ENCODE measurements at regions not wholly inside any gene's neighbourhood (a gene's known extent, or its start where the extent isn't known, plus 50 kb on each side); places are given as distances from the start of the nearest gene placed in this dataset.

- Histone ChIP-seq H3K9ac (ENCODE audit: insufficient read length, low read depth) (no peak overlapping the region), H3K27me3 (ENCODE audit: insufficient read depth, insufficient read length) (no peaks in the 10 kb centered on the region), H3K4me3 (ENCODE audit: insufficient read length, low read depth) (no peak overlapping the region), H3K4me1 (ENCODE audit: insufficient read depth, insufficient read length) (no peaks in the 10 kb centered on the region), H3K9me3 (ENCODE audit: insufficient read depth, low read length) (no peaks in the 10 kb centered on the region), H3K36me3 (ENCODE audit: insufficient read depth, insufficient read length, low read length) (no peaks in the 10 kb centered on the region)
- DNase-seq (ENCODE audit: low read depth, low spot score): no peak
- no peak for TF ChIP-seq SUZ12 (IDR thresholded peaks at IDR 0.05; ENCODE audit: extremely low read depth, insufficient read depth, insufficient read length)
- TF ChIP-seq ZNF274 (IDR thresholded peaks at IDR 0.05; ENCODE audit: low read depth, low read length): no peak
- no peak for TF ChIP-seq YY1 (IDR thresholded peaks at IDR 0.05; ENCODE audit: insufficient read depth, insufficient read length)
Measured at GRCh38 chr7:31418928-31419327, 78.4 kb upstream of the NEUROD6 start.

GRCh38 chr7:31419505-31420055, 79.1 kb upstream of the NEUROD6 start:
- no peak for TF ChIP-seq ZNF274 (IDR thresholded peaks at IDR 0.05; ENCODE audit: low read depth, low read length)
- Histone ChIP-seq H3K4me1 (ENCODE audit: insufficient read depth, insufficient read length) (no peaks in the 10 kb centered on the region), H3K36me3 (ENCODE audit: insufficient read depth, insufficient read length, low read length) (no peaks in the 10 kb centered on the region), H3K9me3 (ENCODE audit: insufficient read depth, low read length) (no peaks in the 10 kb centered on the region), H3K4me3 (ENCODE audit: insufficient read length, low read depth) (no peak overlapping the region), H3K27me3 (ENCODE audit: insufficient read depth, insufficient read length) (no peaks in the 10 kb centered on the region), H3K9ac (ENCODE audit: insufficient read length, low read depth) (no peak overlapping the region)
- DNase-seq (ENCODE audit: low read depth, low spot score): no peak

- TF ChIP-seq SUZ12 (IDR thresholded peaks at IDR 0.05; ENCODE audit: extremely low read depth, insufficient read depth, insufficient read length): no peak
- TF ChIP-seq YY1 (IDR thresholded peaks at IDR 0.05; ENCODE audit: insufficient read depth, insufficient read length): no peak
- TF ChIP-seq ZNF274 (IDR thresholded peaks at IDR 0.05; ENCODE audit: low read depth, low read length): no peak
- Histone ChIP-seq H3K4me3 (ENCODE audit: insufficient read length, low read depth) (no peak overlapping the region), H3K4me1 (ENCODE audit: insufficient read depth, insufficient read length) (no peaks in the 10 kb centered on the region), H3K9me3 (ENCODE audit: insufficient read depth, low read length) (no peaks in the 10 kb centered on the region), H3K36me3 (ENCODE audit: insufficient read depth, insufficient read length, low read length) (no peaks in the 10 kb centered on the region), H3K27me3 (ENCODE audit: insufficient read depth, insufficient read length) (no peaks in the 10 kb centered on the region), H3K9ac (ENCODE audit: insufficient read length, low read depth) (no peak overlapping the region)
- no peak for DNase-seq (ENCODE audit: low read depth, low spot score)
Measured at GRCh38 chr7:31420948-31421347, 80.4 kb upstream of the NEUROD6 start.

GRCh38 chr7:31421607-31422006, 81.1 kb upstream of the NEUROD6 start:
- H3K9me3 ChIP-seq (ENCODE audit: insufficient read depth, low read length): no peaks in the 10 kb centered on the region
- H3K36me3 ChIP-seq (ENCODE audit: insufficient read depth, insufficient read length, low read length): no peaks in the 10 kb centered on the region
- no peak for DNase-seq (ENCODE audit: low read depth, low spot score)
- TF ChIP-seq YY1 (IDR thresholded peaks at IDR 0.05; ENCODE audit: insufficient read depth, insufficient read length): no peak
- no peak overlapping the region for H3K4me3 ChIP-seq (ENCODE audit: insufficient read length, low read depth)
- no peaks in the 10 kb centered on the region for H3K4me1 ChIP-seq (ENCODE audit: insufficient read depth, insufficient read length)
- H3K27me3 ChIP-seq (ENCODE audit: insufficient read depth, insufficient read length): no peaks in the 10 kb centered on the region
- H3K9ac ChIP-seq (ENCODE audit: insufficient read length, low read depth): no peak overlapping the region

- no peak overlapping the region for H3K4me3 ChIP-seq (ENCODE audit: insufficient read length, low read depth)
- no peak for DNase-seq (ENCODE audit: low read depth, low spot score)
- no peak overlapping the region for H3K9ac ChIP-seq (ENCODE audit: insufficient read length, low read depth)
- TF ChIP-seq SUZ12 (IDR thresholded peaks at IDR 0.05; ENCODE audit: extremely low read depth, insufficient read depth, insufficient read length): no peak
- no peaks in the 10 kb centered on the region for H3K27me3 ChIP-seq (ENCODE audit: insufficient read depth, insufficient read length)
- no peaks in the 10 kb centered on the region for H3K36me3 ChIP-seq (ENCODE audit: insufficient read depth, insufficient read length, low read length)
- H3K4me1 ChIP-seq (ENCODE audit: insufficient read depth, insufficient read length): no peaks in the 10 kb centered on the region
- H3K9me3 ChIP-seq (ENCODE audit: insufficient read depth, low read length): no peaks in the 10 kb centered on the region
Measured at GRCh38 chr7:31423994-31424393, 83.5 kb upstream of the NEUROD6 start.

- H3K4me1 ChIP-seq (ENCODE audit: insufficient read depth, insufficient read length): no peaks in the 10 kb centered on the region
- H3K9ac ChIP-seq (ENCODE audit: insufficient read length, low read depth): no peak overlapping the region
- TF ChIP-seq YY1 (IDR thresholded peaks at IDR 0.05; ENCODE audit: insufficient read depth, insufficient read length) (no peak), ZNF274 (IDR thresholded peaks at IDR 0.05; ENCODE audit: low read depth, low read length) (no peak), SUZ12 (IDR thresholded peaks at IDR 0.05; ENCODE audit: extremely low read depth, insufficient read depth, insufficient read length) (no peak)
- H3K9me3 ChIP-seq (ENCODE audit: insufficient read depth, low read length): no peaks in the 10 kb centered on the region
- no peaks in the 10 kb centered on the region for H3K27me3 ChIP-seq (ENCODE audit: insufficient read depth, insufficient read length)
- no peak for DNase-seq (ENCODE audit: low read depth, low spot score)
- no peaks in the 10 kb centered on the region for H3K36me3 ChIP-seq (ENCODE audit: insufficient read depth, insufficient read length, low read length)
- H3K4me3 ChIP-seq (ENCODE audit: insufficient read length, low read depth): no peak overlapping the region
Measured at GRCh38 chr7:31432176-31432575, 81.7 kb upstream of the ITPRID1 start.

GRCh38 chr7:31432836-31433340, 81.0 kb upstream of the ITPRID1 start:
- no peaks in the 10 kb centered on the region for H3K9me3 ChIP-seq (ENCODE audit: insufficient read depth, low read length)
- TF ChIP-seq SUZ12 (IDR thresholded peaks at IDR 0.05; ENCODE audit: extremely low read depth, insufficient read depth, insufficient read length): no peak
- TF ChIP-seq ZNF274 (IDR thresholded peaks at IDR 0.05; ENCODE audit: low read depth, low read length): no peak
- TF ChIP-seq YY1 (IDR thresholded peaks at IDR 0.05; ENCODE audit: insufficient read depth, insufficient read length): no peak
- no peaks in the 10 kb centered on the region for H3K36me3 ChIP-seq (ENCODE audit: insufficient read depth, insufficient read length, low read length)
- no peak overlapping the region for H3K9ac ChIP-seq (ENCODE audit: insufficient read length, low read depth)
- no peaks in the 10 kb centered on the region for H3K4me1 ChIP-seq (ENCODE audit: insufficient read depth, insufficient read length)
- H3K27me3 ChIP-seq (ENCODE audit: insufficient read depth, insufficient read length): no peaks in the 10 kb centered on the region
- no peak for DNase-seq (ENCODE audit: low read depth, low spot score)
- H3K4me3 ChIP-seq (ENCODE audit: insufficient read length, low read depth): no peak overlapping the region
